Muscle of leg (tissue), 3 donors: ENCODE measurements at regions not wholly inside any gene's neighbourhood (a gene's known extent, or its start where the extent isn't known, plus 50 kb on each side); places are given as distances from the start of the nearest gene placed in this dataset.
"Not testable (repeated sequence)": the region's sequence is repeated elsewhere in the genome, so short reads cannot be mapped to it uniquely, and the experiment has no call there.

Experiments
- DNase-seq: peaks from one replicate; pipeline ENCODE4 v3.0.0; 2013
- H3K27ac ChIP-seq: one replicate; pipeline ENCODE4 v1.5.1; 2013; ENCODE audit warnings: mild to moderate bottlenecking, low read length, control low read depth
- H3K27me3 ChIP-seq: one replicate; pipeline ENCODE4 v1.6.1; 2013; ENCODE audit warnings: low read length; ENCODE audit not compliant: control insufficient read depth, insufficient read depth
- H3K36me3 ChIP-seq: one replicate; pipeline ENCODE4 v1.6.1; 2013; ENCODE audit warnings: low read length; ENCODE audit not compliant: control insufficient read depth, insufficient read depth
- H3K4me1 ChIP-seq: one replicate; pipeline ENCODE4 v1.6.1; 2013; ENCODE audit warnings: low read length; ENCODE audit not compliant: control insufficient read depth, insufficient read depth
- H3K4me3 ChIP-seq: one replicate; pipeline ENCODE4 v1.5.1; 2013; ENCODE audit warnings: low read length, control low read depth
- H3K9me3 ChIP-seq: replicated peaks from 2 replicates; pipeline ENCODE4 v1.6.1; 2013; ENCODE audit warnings: low read depth, low read length; ENCODE audit not compliant: control insufficient read depth
- WGBS: methylation state at CpG from one replicate; pipeline ENCODE4 v1.1.5; 2013; ENCODE audit warnings: missing lambda C conversion rate; ENCODE audit not compliant: insufficient coverage; 5-methylcytosine and 5-hydroxymethylcytosine counted together

- not testable (repeated sequence) for H3K27me3 ChIP-seq, H3K36me3 ChIP-seq, H3K27ac ChIP-seq, H3K4me3 ChIP-seq, H3K4me1 ChIP-seq, DNase-seq
- H3K9me3 ChIP-seq: peaks cover 13% of the 10 kb centered on the region
- WGBS: 96% methylated on average over 10 of the region's 21 CpGs
These were observed 84.5 kb downstream of the IDS start for GRCh38 chrX:149420566-149420965.

GRCh38 chrX:149398027-149398426 is 107.1 kb downstream of the IDS start:
- no peaks in the 10 kb centered on the region for H3K9me3 ChIP-seq
- H3K4me3 ChIP-seq: no peak overlapping the region
- WGBS: no CpG with 5 or more reads among the region's 2 CpGs
- H3K27me3 ChIP-seq: no peaks in the 10 kb centered on the region
- no peak overlapping the region for H3K27ac ChIP-seq
- no peak for DNase-seq
- H3K36me3 ChIP-seq: no peaks in the 10 kb centered on the region
- H3K4me1 ChIP-seq: no peaks in the 10 kb centered on the region

- DNase-seq: no peak
- Histone ChIP-seq H3K27me3 (no peaks in the 10 kb centered on the region), H3K36me3 (no peaks in the 10 kb centered on the region), H3K4me3 (no peak overlapping the region), H3K27ac (no peak overlapping the region), H3K9me3 (no peaks in the 10 kb centered on the region), H3K4me1 (no peaks in the 10 kb centered on the region)
These were observed 112.2 kb downstream of the IDS start for GRCh38 chrX:149392921-149393320.

- Histone ChIP-seq H3K36me3 (no peaks in the 10 kb centered on the region), H3K4me1 (no peaks in the 10 kb centered on the region), H3K9me3 (no peaks in the 10 kb centered on the region), H3K27me3 (no peaks in the 10 kb centered on the region), H3K4me3 (no peak overlapping the region), H3K27ac (no peak overlapping the region)
- DNase-seq: no peak
These were observed 121.3 kb downstream of the IDS start for GRCh38 chrX:149383852-149384251.

GRCh38 chrX:149374751-149375150 is 130.4 kb downstream of the IDS start:
- no peak for DNase-seq
- Histone ChIP-seq H3K4me3 (no peak overlapping the region), H3K27me3 (no peaks in the 10 kb centered on the region), H3K4me1 (no peaks in the 10 kb centered on the region), H3K9me3 (no peaks in the 10 kb centered on the region), H3K36me3 (no peaks in the 10 kb centered on the region), H3K27ac (no peak overlapping the region)
- no CpG with 5 or more reads among the region's 3 CpGs for WGBS

GRCh38 chrX:149372866-149373265 is 132.2 kb downstream of the IDS start:
- WGBS: 20% methylated on average over 1 of the region's 2 CpGs
- no peaks in the 10 kb centered on the region for H3K27me3 ChIP-seq

GRCh38 chrX:149371986-149372385 is 133.1 kb downstream of the IDS start:
- H3K36me3 ChIP-seq: no peaks in the 10 kb centered on the region
- H3K27ac ChIP-seq: no peak overlapping the region
- H3K4me3 ChIP-seq: no peak overlapping the region
- H3K4me1 ChIP-seq: no peaks in the 10 kb centered on the region
- H3K27me3 ChIP-seq: no peaks in the 10 kb centered on the region
- H3K9me3 ChIP-seq: no peaks in the 10 kb centered on the region
- no CpG with 5 or more reads among the region's 3 CpGs for WGBS
- DNase-seq: peak; percentile 14

More at GRCh38 chrX:149372866-149373265, 132.2 kb downstream of the IDS start:
- Histone ChIP-seq H3K4me3 (no peak overlapping the region), H3K9me3 (no peaks in the 10 kb centered on the region), H3K4me1 (no peaks in the 10 kb centered on the region), H3K27ac (no peak overlapping the region), H3K36me3 (no peaks in the 10 kb centered on the region)
- DNase-seq: no peak

- Histone ChIP-seq H3K9me3 (no peaks in the 10 kb centered on the region), H3K36me3 (no peaks in the 10 kb centered on the region), H3K27me3 (no peaks in the 10 kb centered on the region), H3K4me1 (no peaks in the 10 kb centered on the region), H3K27ac (no peak overlapping the region), H3K4me3 (no peak overlapping the region)
- WGBS: 40% methylated on average over 3 of the region's 6 CpGs
- no peak for DNase-seq
These were observed 135.0 kb downstream of the IDS start for GRCh38 chrX:149370097-149370496.

- Histone ChIP-seq H3K4me1 (no peaks in the 10 kb centered on the region), H3K9me3 (no peaks in the 10 kb centered on the region), H3K4me3 (no peak overlapping the region), H3K27me3 (no peaks in the 10 kb centered on the region), H3K36me3 (no peaks in the 10 kb centered on the region), H3K27ac (no peak overlapping the region)
- DNase-seq: no peak
These were observed 139.6 kb downstream of the IDS start for GRCh38 chrX:149365552-149365951.

GRCh38 chrX:149365061-149365460 is 140.0 kb downstream of the IDS start:
- Histone ChIP-seq H3K4me1 (no peaks in the 10 kb centered on the region), H3K9me3 (no peaks in the 10 kb centered on the region), H3K27ac (no peak overlapping the region), H3K27me3 (no peaks in the 10 kb centered on the region), H3K36me3 (no peaks in the 10 kb centered on the region), H3K4me3 (no peak overlapping the region)
- WGBS: no CpG with 5 or more reads among the region's 1 CpG
- no peak for DNase-seq

- WGBS: no CpG with 5 or more reads among the region's 2 CpGs
- Histone ChIP-seq H3K4me1 (no peaks in the 10 kb centered on the region), H3K27ac (no peak overlapping the region), H3K36me3 (no peaks in the 10 kb centered on the region), H3K4me3 (no peak overlapping the region), H3K9me3 (no peaks in the 10 kb centered on the region), H3K27me3 (no peaks in the 10 kb centered on the region)
- no peak for DNase-seq
These were observed 141.1 kb downstream of the IDS start for GRCh38 chrX:149363965-149364364.
